HEK293T (cell line): ENCODE measurements at regions not wholly inside any gene's neighbourhood (a gene's known extent, or its start where the extent isn't known, plus 50 kb on each side); places are given as distances from the start of the nearest gene placed in this dataset.

ENCODE experiments used
- CTCF ChIA-PET: fragments of 350-600 bp; formaldehyde crosslinking; extraction: SDS; loops from one replicate; lab custom pipeline; 2021; ENCODE audit warnings: antibody characterized with exemption, inconsistent platforms; lab: Yijun Ruan, JAX
- POLR2A ChIA-PET: fragments of 350-600 bp; formaldehyde crosslinking; extraction: SDS; loops from one replicate; lab custom pipeline; 2020; ENCODE audit warnings: antibody characterized with exemption, inconsistent platforms; lab: Yijun Ruan, JAX
- DNase-seq: peaks from one replicate; pipeline ENCODE4 v3.0.0; 2012; ENCODE audit warnings: mixed read lengths; ENCODE audit errors: extremely low spot score
- ARNT ChIP-seq: fragments of 450-650 bp; IDR thresholded peaks from 2 replicates; pipeline ENCODE4 v1.6.1; 2017; ENCODE audit warnings: mild to moderate bottlenecking
- BHLHE40 ChIP-seq: fragments of 450-650 bp; IDR thresholded peaks from 2 replicates; pipeline ENCODE4 v1.6.1; 2016; ENCODE audit warnings: mild to moderate bottlenecking, moderate library complexity, borderline replicate concordance
- CTBP1 ChIP-seq: fragments of 450-650 bp; IDR thresholded peaks from 2 replicates; pipeline ENCODE4 v1.6.1; 2016; ENCODE audit warnings: borderline replicate concordance
- ELF4 ChIP-seq: fragments of 450-650 bp; IDR thresholded peaks from 2 replicates; pipeline ENCODE4 v1.6.1; 2017; ENCODE audit warnings: antibody characterized with exemption
- FOXA1 ChIP-seq: fragments of 450-650 bp; IDR thresholded peaks from 2 replicates; pipeline ENCODE4 v1.6.1; 2016; ENCODE audit warnings: mild to moderate bottlenecking
- FOXK2 ChIP-seq: fragments of 450-650 bp; IDR thresholded peaks from 2 replicates; pipeline ENCODE4 v1.6.1; 2016; ENCODE audit warnings: mild to moderate bottlenecking
- FOXM1 ChIP-seq: fragments of 450-650 bp; IDR thresholded peaks from 2 replicates; pipeline ENCODE4 v1.6.1; 2017; ENCODE audit warnings: mild to moderate bottlenecking, borderline replicate concordance
- HDGF ChIP-seq: fragments of 450-650 bp; IDR thresholded peaks from 2 replicates; pipeline ENCODE4 v1.6.1; 2017; ENCODE audit warnings: antibody characterized with exemption, borderline replicate concordance
- L3MBTL2 ChIP-seq: fragments of 450-650 bp; conservative IDR thresholded peaks from 2 replicates; pipeline ENCODE4 v1.6.1; 2016; ENCODE audit warnings: mild to moderate bottlenecking
- LEF1 ChIP-seq: fragments of 450-650 bp; IDR thresholded peaks from 2 replicates; pipeline ENCODE4 v1.6.1; 2017; ENCODE audit warnings: mild to moderate bottlenecking, borderline replicate concordance
- NFRKB ChIP-seq: fragments of 450-650 bp; IDR thresholded peaks from 2 replicates; pipeline ENCODE4 v1.6.1; 2016; ENCODE audit warnings: mild to moderate bottlenecking, moderate library complexity
- SP1 ChIP-seq: fragments of 450-650 bp; IDR thresholded peaks from 2 replicates; pipeline ENCODE4 v1.6.1; 2017
- SUZ12 ChIP-seq: fragments of 450-650 bp; IDR thresholded peaks from 2 replicates; pipeline ENCODE4 v1.6.1; 2016; ENCODE audit warnings: mild to moderate bottlenecking
- TARDBP ChIP-seq: fragments of 450-650 bp; IDR thresholded peaks from 2 replicates; pipeline ENCODE4 v1.6.1; 2016
- ZNF384 ChIP-seq: fragments of 450-650 bp; IDR thresholded peaks from 2 replicates; pipeline ENCODE4 v1.6.1; 2016
- TF ChIP-seq, protein P1 (sequence below): fragments of 450-650 bp; IDR thresholded peaks from 2 replicates; pipeline ENCODE4 v1.6.1; 2016

- no peak for TF ChIP-seq ELF4
- no peak for TF ChIP-seq LEF1
- TF ChIP-seq BHLHE40 = no peak
- DNase-seq = no peak
- ChIA-PET POLR2A (no interaction called here), CTCF (no interaction called here)
Measured at GRCh38 chr17:33806631-33807030, 448.5 kb upstream of the CCL2 start.

- POLR2A ChIA-PET = no interaction called here
- DNase-seq = no peak
- CTCF ChIA-PET = no interaction called here
- no peak for TF ChIP-seq SUZ12
- TF ChIP-seq FOXA1 = no peak
- TF ChIP-seq ARNT = no peak
- TF ChIP-seq CTBP1 = no peak
- TF ChIP-seq TARDBP = no peak
- TF ChIP-seq, protein P1, sequence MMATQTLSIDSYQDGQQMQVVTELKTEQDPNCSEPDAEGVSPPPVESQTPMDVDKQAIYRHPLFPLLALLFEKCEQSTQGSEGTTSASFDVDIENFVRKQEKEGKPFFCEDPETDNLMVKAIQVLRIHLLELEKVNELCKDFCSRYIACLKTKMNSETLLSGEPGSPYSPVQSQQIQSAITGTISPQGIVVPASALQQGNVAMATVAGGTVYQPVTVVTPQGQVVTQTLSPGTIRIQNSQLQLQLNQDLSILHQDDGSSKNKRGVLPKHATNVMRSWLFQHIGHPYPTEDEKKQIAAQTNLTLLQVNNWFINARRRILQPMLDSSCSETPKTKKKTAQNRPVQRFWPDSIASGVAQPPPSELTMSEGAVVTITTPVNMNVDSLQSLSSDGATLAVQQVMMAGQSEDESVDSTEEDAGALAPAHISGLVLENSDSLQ = no peak
- TF ChIP-seq ELF4 = no peak
- TF ChIP-seq LEF1 = no peak
- no peak for TF ChIP-seq L3MBTL2
- no peak for TF ChIP-seq SP1
- no peak for TF ChIP-seq HDGF
- TF ChIP-seq ZNF384 = no peak
- TF ChIP-seq FOXK2 = no peak
- no peak for TF ChIP-seq BHLHE40
- TF ChIP-seq NFRKB = no peak
- TF ChIP-seq FOXM1 = no peak
Measured at GRCh38 chr17:33809748-33810147, 445.3 kb upstream of the CCL2 start.

- no peak for TF ChIP-seq NFRKB
- no peak for TF ChIP-seq FOXA1
- no peak for TF ChIP-seq BHLHE40
- no peak for TF ChIP-seq CTBP1
- no peak for TF ChIP-seq HDGF
- TF ChIP-seq ARNT = no peak
- no peak for TF ChIP-seq SUZ12
- TF ChIP-seq ELF4 = no peak
- TF ChIP-seq, protein P1 = no peak
- TF ChIP-seq FOXM1 = no peak
- CTCF ChIA-PET = no interaction called here
- no peak for DNase-seq
- POLR2A ChIA-PET = no interaction called here
Measured at GRCh38 chr17:33811004-33811760, 443.9 kb upstream of the CCL2 start.

DNA sequence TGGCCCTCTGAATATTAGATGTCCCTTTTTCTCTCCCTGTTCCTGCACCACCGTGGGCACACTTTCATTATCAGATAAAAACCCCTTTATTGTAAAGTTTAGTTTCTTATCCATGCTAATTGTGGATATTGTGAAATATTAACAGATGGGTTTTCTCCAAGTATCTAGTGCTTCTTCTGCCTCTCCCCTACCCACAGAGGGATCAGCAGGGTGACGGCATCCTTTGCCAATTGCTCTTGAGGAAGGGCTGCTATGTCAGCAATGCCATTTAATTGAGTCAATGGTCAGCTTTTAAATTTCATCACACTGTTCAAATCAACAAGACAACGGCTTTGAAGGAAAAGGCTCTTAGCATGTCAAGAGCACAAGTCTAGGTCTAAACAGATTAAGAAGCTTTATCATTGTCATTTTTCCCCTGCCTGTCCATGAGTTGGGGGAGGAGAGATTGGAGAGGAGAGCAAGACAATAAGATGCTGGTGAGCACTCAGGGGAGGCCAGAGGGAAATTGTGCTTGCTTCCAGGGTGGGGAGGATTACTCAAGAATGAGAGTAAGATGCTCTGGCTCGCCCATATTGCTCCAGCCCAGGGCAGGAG, 443.0 kb upstream of the CCL2 start:
- ChIA-PET CTCF (no interaction called here), POLR2A (no interaction called here)
- TF ChIP-seq ELF4 (no peak), LEF1 (no peak), ZNF384 (no peak), FOXK2 (no peak), L3MBTL2 (no peak), NFRKB (no peak), ARNT (no peak), CTBP1 (no peak), FOXM1 (no peak), HDGF (no peak), BHLHE40 (no peak), FOXA1 (no peak)
- TF ChIP-seq, protein P1 = no peak
- no peak for DNase-seq

DNA sequence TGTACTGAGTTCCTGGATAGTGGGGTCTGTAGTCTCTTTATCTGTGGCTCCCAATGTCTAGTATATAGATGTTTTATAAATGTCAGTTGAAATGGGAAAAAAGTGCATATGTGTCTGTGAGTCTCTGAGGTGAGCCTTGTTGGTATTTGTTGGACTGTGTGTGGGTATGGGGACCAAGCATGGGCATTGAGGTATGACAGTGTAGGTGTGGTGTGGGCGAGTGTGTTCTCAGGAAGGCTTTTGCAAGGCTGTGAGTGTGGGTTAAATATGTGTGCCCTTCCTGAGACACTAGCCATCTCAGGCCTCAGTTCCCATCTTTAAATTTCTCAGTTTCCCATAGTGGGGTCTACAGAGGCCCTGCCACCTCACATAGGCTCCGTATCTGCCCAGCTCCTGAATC, 440.2 kb upstream of the CCL2 start:
- TF ChIP-seq SP1 = no peak
- CTCF ChIA-PET = no interaction called here
- POLR2A ChIA-PET = no interaction called here
- no peak for DNase-seq

DNA sequence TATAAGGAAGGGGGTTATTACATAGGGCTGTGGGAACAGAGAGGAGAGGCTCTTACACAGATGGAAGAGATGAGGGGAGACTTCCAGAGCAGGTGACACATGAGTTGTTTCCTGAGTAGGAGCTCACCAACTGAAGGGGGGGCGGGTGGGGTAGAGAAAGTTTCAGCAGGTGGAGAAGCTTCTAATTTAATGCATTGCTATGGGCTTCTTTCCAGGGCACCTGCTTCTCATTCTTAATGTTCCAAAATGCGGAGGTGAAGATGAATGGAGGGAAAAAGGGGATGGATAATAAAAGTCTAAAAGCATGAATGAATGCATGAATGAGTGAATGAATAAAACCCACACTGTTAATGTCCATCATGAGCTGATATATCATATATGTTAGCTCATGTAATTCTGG, 439.0 kb upstream of the CCL2 start:
- DNase-seq = no peak
- ChIA-PET CTCF (no interaction called here), POLR2A (no interaction called here)
- TF ChIP-seq FOXK2 (no peak), HDGF (no peak), L3MBTL2 (no peak), CTBP1 (no peak), TARDBP (no peak), FOXM1 (no peak), NFRKB (no peak), SUZ12 (no peak), LEF1 (no peak)
